Fibroblast of skin of right quadriceps (primary cell): ENCODE measurements at regions not wholly inside any gene's neighbourhood (a gene's known extent, or its start where the extent isn't known, plus 50 kb on each side); places are given as distances from the start of the nearest gene placed in this dataset.

ENCODE experiments used
- DNase-seq: peaks from one replicate; pipeline ENCODE4 v3.0.0-alpha.2; 2013

DNA sequence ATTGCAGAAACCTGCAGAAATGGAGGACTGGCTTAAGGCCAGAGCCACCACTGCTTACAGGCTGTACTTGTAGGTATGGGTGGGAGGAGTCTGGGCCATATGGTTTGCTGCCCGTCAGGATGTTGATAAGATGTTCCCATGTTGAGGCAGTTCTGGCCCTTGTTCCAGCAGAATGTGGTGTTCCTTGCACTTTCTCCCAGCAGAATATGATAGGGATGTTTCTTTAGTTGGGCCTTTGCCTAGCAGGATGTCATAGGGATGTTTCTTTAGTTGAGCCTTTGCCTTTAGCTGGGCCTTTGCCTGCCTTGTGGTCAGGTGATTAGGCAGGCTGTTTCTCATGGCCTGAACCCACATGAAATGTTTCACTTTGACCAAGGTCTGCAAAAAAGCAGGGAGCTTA, 139.1 kb upstream of the PAQR3 start:
- DNase-seq: no peak

DNA sequence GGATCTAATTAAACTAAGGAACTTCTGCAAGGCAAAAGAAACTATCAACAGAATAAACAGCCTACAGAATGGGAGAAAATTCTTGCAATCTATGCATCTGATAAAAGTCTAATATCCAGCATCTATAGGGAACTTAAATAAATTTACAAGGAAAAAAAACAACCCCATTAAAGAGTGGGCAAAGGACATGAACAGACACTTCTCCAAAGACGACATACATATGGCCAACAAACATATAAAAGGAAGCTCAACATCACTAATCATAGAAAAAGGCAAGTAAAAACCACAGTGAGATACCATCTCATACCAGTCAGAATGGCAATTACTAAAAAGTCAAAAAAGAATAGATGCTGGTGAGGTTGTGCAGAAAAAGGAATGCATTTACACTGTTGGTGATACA, 134.8 kb upstream of the PAQR3 start:
- no peak for DNase-seq

DNA sequence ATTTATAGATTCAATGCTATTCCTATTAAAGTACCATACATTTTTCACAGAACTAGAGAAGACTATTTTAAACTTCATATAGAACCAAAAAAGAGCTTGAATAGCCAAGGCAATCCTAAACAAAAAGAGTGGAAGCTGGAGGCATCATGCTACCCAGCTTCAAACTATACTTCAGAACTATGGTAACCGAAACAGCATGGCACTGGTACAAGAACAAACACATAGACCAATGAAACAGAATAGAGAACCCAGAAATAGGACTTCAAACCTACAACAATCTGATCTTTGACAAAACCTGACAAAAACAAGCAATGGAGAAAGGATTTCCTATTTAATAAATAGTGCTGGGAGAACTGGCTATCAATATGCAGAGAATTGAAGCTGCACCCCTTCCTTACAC, 134.2 kb upstream of the PAQR3 start:
- DNase-seq: no peak

DNA sequence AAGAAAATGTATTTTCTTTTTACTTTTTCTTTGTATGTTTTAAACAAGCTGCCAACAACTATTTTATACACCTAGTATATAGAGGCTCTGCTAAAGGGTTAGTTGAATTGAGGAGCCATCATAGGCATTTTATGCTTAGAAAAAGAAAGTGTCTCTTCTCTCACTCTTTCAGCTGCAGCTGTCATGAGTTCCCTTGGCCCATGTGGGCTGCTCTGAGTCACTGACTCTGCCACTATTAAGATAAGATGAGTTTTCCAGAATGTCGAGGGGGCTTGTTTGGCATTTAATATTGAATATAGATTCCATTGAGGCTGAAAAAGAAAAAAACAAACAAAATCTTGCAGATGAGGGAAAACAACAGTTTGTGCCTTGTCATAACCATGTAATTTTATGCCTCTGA, 126.0 kb upstream of the PAQR3 start:
- no peak for DNase-seq

DNA sequence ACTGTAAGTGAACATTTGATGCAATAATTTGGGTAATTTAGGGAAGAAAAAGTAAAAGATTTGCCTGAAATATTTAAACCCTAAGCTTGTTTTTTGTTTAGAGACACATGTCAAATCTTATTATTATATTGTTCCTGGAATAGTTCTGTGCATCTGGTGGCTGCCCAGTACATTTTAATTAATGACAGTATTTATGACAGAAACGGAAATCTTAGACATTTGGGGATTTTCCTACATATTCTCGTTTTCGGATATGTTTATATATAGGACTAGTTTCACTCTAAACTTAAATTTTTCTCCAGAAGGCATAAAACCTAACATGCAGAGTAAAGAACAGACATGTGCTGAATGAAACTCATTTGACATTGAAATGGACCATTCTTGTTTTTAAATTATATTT, 125.6 kb upstream of the PAQR3 start:
- DNase-seq: no peak

DNA sequence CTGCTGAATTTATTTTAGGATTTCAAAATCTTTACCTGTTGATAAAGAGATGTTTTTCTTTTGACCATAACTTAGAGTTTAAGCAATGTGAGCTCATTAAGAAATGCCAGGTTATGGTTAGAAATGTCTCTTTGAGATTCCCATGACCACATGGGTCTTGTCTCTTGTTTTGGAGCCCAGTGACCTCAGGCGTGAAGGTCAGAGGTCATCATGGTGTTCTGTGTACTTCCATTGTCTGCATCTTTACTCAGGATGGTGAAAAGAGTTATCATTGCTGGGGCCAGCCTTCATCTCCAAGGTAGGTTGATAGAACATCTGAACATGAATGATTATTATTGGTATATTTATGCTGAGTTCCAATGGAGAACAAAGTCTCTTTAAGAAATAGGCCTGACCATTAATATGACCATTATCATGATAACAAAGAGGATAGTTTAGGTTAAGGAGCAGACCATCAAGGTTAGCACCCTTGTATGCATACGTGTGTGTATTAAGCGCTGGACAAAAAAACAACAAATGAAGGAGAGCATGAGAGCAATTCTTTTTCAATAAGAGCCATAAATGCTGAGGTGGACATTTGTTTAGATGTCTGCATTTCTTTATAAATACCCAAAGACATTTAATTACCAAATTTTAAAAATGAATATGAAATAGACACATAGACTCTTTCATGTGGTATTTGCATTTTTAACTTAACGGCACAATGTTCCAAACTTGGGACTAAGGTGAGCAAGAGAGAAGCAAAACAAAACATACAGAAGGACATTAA, 120.6 kb upstream of the PAQR3 start:
- DNase-seq: no peak

DNA sequence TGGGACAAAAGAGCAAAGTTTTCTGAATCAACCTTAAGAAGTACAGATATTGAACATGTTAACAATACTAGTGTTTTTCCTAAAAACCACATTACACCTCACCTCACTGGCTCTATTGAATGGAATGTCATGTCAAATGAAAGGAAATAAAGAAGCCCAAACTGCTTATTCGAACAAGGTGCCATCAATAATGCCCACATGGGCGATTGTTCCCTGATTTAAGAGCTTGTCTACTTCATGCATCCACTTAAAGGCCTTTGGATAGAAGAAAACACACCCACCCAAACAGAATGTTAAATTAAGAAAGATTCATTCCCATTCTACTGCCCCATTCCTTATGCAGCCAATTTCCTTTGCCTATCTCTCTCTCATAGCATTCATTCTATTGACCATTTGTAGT, 118.5 kb upstream of the PAQR3 start:
- DNase-seq: no peak

DNA sequence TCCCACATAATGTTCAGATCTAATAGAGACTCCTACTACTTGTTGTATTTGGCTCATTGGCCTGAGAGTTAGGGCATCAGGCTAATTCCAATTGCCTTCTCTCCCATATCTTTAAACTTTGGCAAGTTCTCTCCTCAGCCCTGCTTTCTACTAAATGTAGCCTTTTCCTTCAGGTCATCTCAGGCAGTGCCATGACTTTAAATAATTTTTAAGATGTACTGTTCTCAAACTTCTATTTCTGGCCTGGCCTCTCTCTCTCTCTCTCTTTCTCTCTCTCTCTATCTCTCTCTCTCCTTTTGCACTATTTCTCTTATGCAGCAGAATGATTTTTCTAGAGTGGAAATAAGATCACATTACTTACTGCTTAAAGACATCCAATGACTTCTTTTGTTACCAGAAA, 114.5 kb upstream of the PAQR3 start:
- no peak for DNase-seq

DNA sequence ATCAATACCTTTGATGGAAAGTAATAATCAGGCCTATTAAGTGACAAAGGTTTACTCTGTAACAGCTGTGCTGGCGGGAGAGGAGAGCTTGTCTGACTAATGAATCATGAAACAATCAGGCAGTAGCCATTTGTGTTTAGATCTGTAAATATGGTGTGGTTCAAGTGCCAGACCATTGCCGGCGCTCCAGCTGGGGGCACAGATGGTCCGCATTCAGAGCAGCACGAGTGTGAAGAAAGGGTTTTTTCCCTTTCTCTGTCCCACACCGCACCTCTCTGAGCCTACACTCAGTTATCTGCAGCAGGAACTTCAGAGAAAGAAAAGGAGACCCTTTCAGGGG, 111.3 kb upstream of the PAQR3 start:
- no peak for DNase-seq

DNA sequence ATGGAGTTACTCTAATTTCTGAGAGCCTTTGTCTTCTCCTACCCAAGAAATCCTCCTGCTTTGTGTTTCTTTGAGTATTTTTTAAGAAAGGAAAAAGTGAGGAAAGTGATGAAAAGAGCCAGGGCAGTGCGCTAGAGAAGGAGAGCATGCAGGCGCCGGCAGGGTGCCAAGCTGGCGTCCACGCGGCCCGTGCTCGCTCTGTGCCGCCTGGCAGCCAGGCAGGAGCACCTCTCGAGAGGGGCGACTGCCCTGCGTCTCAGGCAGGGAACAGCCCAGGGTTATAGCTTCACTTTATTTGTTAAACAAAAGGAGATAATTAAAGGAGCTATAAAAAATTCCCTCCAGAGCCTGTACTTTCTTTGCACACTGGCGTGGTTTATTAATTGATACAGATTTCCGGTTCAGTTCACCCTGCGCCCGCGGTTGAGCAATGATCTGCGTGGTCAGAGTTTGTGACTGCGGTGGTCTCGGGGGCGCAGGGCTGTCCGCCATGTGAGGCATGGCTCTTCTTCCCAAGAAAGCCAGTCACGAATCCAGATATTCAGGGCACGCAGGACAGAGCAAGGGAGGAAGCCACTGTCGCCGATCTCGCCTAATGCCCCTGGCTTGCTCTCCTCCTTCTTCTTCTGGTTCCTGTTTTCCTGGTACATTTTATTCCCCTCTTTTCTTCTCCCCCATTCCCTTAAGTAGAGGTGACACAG, 110.8 kb upstream of the PAQR3 start:
- DNase-seq: no peak

DNA sequence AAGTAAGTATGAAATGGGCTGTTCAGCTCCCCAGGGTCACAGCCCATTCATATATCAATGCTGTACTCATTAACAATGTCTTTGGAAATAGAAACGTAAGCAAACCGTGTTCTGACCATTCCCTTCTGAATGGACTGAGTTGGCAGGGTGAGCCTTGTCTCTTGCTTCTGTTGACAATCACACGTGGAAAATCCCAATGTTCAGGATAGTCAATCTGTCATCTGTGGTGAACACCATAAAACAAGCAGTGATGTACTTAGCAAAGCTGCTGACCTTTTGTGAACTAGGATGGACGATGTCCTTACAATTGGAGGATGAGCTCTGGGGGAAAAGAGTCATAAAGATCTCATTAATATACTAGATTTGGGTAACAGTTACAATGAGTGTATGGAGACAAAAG, 109.6 kb upstream of the PAQR3 start:
- DNase-seq: no peak

DNA sequence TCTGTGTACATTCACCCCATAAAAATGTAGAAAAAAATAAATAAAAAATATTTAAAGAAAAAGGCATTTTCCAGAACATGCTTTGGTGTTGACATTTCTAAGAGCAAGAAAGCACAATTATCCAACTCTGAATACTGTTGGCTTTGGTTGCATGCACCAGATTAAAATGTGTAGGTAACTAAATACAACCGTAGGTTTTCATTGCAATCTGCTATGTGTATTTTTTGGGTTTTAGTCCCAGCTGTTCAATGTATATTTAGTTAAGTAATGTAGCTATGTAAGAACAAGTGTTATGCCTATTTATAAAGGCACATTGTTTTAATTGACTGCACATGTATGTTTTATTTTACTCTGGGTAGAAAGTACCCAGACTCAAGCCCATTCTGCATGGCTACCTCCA, 108.1 kb upstream of the PAQR3 start:
- no peak for DNase-seq

DNA sequence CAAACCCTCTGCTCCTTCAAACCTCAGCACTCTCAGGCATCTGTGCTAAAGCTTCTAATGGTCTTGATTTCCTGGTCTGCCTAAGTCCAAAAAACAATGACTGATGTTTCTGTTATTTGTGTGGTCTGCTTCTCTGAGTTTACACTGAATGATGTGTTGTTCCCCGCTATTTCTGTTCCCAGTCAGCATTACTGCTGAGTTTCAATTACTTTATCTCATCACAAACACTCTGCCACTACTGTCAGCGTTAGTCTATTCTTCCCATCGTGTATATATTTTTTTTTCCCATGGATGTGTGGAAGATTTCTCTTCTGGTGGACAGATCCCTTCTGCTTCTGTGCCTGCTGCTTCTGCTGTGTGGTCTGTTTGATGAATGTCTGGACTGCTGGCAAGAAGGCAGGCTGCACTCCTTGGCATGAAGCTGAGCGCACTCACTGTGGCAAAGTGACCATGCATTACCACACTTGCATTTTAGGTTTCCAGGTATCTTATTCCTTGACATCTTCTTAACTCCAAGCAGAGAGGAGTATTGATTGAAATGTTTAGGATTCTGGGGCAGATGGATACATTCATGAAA, 106.9 kb upstream of the PAQR3 start:
- peak; percentile 15 for DNase-seq

DNA sequence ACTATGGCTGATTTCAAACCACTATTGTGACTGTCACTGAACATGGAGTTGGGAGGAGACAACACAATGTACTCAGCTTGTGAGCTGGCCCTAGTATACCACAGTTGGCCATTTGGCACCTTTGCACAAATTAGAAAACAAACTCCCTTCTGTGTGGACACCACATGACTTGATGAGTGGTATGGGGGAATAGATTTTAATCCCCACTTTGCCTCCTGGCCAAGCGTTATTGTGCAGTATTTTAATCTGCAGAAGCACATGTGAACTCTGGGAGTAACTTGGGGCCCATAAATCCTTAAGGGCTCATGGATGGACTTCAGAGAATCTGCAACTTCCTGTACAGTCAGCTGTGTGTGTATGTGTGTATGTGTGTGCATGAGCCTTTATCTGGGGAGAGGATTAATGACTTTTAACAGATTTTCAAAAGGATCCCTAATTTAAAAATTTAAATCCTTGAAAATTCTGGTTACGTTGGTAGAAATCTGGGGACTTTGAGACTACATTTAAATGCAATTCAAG, 105.0 kb upstream of the PAQR3 start:
- DNase-seq: peak; percentile 19

DNA sequence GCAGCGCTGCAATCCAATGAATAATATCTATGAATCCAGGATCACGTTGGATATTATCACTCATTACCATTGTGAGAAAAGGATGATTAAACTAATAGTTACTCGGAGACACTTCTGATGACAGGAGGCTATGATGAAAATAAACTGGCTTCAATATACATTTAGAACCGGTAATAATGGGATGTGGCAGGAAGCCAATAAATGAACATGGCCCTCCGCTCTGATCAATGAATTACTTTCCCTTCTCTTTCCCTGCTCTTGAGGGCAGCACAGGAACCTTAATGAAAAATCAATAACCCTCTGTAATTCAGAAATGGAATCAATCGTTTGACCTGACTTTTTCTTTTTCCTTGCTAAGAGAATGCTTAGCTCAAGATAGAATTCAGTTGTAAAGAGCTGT, 103.9 kb upstream of the PAQR3 start:
- DNase-seq: no peak

DNA sequence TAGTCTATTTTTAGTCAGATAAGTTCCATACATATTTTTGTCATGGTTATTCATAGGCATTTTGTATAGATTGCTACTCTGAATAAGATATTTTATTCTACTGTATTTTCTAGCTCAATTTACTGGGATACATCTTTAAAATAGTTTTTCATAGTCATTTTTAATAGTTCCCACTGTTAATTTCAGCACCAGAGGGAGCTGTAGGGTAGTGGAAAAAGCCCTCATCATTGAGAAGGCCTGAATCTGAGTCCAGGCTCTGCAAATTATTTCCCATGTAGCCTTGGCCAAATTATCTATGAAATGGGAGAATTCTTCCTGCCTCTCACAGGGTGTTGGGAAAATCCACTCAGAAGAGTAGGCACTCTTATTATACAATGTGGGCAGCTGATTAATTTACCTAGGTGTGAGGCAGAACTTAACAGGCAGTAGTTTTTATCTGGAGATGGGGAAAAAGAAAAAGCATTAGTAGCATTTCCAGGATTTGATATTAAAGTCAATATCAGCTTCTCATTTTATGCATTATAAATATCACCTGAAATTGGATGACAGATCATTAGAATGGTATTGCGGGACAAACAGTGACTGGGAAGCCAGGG, 102.9 kb upstream of the PAQR3 start:
- peak; percentile 32 for DNase-seq

DNA sequence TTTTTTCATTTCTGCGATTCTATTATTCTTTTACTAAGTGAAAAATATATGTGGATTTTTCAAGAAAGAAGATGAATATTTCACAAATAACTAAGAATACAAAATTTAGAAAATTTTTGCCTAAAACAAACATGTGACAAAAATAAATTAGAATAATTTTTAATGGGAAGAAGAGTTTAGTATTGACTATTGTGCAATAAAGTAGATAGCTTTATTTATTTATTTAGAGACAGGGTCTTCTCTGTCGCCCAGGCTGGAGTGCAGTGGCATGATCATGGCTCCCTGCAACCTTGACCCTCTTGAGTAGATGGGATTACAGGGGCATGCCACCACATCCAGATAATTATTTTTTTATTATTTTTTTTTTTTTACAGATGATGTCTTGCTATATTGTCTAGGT, 95.3 kb upstream of the PAQR3 start:
- DNase-seq: no peak

DNA sequence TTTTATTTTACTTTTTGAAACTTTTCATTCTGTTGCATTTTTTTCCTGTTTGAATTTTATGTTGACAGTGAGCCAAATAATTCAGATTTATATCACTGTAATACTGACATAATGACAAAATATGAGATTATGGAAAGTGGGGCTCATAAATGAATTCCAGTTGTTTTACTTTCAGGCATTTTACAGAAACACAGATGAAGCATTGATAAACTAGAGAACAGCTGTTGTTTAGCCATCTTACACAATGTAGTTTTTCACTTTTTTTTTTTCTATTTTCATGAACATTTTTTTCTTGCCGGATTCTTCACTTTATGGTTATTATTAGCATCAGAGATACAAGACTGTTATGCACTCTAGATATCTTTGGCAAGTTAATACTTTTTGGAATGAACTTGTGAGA, 91.7 kb upstream of the PAQR3 start:
- DNase-seq: no peak

DNA sequence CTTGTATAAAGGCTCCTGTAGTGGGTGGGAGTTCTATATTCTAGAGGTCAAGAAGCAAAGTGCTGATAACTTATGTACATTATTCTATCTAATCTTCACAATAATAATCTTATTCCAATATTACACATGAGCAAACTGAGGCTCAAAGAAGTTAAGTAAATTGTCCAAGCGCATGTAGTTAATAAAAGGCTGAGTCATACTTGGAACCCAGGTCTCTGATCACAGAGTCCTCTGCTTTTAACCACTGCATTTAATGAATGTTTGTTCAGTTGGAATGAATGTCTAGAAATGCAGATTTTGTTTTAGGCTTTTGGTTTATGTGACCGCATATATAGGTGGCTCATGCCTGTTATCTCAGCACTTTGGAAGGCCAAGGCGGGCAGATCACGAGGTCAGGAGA, 88.4 kb upstream of the PAQR3 start:
- no peak for DNase-seq

DNA sequence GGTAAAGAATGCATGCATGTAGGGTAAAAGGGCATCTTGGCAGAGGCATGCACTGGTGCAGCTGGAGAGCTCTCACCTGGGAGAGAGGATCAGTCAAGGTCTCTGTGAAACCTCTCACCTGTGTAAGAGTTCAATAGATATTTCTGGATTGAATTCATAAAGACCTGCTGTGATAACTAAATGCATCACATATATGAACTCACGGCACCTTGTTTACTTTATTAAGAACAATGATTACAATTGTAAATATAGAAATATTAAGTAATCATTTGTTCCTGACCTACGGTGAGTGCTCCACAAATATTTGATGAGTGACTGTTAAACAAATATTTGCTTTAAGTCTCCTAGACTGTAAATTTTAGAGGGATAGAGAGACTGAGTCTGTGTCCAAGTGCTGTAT, 85.9 kb upstream of the PAQR3 start:
- DNase-seq: no peak

DNA sequence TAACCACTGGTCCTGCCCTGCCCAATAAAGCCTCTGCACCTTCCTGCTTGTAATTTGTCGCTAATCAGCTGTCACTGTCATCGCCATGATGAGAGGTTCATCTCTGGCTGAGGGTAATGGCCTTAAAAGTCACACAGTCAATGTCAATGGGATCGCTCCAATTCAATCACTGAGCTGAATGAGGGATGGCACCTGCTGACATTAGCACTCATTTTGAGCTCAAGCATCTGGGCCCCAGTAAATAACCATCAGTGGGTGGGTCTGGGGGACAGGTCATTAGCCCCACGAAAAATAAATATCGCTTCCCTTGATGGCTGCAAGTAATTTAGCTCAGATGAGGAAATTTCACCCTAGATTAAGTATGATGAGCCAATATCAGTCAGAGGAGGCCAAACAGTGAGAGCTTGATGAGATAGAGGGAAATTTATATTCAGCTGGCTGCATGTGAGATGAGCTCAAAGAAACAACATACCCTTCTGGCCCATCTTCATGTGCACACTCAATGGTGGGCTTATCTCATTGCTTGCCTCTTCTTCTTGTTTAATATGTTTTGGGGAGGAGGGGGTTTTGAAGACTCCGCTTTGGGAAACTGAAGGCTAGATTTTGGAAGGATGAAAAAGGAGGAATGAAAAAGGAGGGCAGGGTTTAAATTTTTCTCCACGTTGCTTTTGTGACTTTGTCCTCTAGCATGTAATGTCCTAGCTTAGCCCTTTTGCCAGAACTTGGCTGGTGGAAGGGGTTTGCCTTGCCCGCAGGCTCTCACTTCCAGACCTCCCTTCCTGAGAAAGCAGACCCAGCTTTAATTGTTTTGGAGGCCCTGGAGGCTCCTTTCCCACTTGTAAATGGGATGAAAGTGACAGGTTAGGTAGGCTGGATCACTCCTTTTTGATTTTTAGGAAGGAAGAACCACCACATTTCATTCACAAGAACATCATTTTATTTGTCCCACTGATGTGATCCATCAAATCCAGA, 84.8 kb upstream of the PAQR3 start:
- DNase-seq: no peak

DNA sequence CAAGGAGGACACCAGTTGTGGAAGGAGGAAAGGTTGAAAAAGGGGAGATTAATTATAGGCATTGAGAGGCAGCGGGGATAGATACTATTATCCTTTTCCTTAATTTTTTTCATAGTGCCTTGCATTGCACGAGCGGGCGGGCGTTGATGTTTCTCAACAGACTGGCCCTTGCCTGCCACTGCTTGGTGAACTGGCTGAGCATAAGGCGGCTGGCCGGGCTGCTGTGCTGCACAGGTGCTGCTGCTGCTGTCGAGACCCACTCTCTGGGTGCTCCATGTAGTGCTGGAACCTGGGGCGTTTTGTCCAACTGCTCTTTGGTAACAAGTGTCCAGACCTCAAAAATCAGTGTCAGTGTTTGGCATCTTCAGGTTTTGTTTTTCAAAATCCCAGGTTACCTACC, 83.3 kb upstream of the PAQR3 start:
- no peak for DNase-seq

DNA sequence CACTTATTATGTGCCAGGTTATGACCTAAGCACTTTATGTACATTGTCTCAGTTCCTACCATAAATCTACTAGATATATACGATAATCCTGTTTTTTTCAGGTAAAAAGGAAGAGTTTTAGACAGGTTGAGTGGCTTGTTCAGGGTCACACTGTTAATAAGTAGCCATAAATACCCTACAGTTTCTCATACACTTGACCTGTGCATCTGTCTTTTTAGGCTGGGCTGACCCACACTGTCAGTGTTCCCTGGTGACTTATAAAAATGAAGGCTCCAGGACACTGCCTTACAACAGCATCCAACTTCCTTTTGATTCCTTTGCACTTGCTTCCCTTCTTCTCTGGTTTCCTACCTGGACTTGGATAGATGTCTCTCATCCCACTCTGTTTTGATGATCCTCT, 78.2 kb upstream of the PAQR3 start:
- no peak for DNase-seq
